ENCODE measurements at regions not wholly inside any gene's neighbourhood (a gene's known extent, or its start where the extent isn't known, plus 50 kb on each side); places are given as distances from the start of the nearest gene placed in this dataset.

DNA sequence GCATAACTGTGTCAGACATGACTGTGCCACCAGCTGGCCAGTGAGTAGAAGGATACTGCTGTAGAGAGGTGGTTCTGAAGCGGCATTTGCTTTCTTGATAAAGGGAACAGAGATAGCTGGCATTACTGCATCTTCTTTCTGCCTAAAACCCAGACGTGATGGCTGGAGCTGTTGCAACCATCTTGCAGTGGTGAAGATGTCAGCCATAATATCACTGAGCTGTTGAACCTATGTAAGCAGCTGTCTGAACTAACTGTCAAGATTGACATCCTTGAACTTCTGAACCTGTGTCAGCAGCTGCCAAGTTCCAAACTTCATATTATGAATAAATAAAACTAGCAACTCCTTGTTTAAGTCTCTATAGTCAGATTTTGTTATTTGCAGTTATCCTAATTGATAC is 88.9 kb upstream of the LNX1 start:
- intact Hi-C loops (cut with DNase I; ENCODE audit: low total_unique reads) = no loop called here
- TF ChIP-seq POLR2A (IDR thresholded peaks at IDR 0.05) (no peak), CTCF (IDR thresholded peaks at IDR 0.05) (no peak)
- no peak overlapping the region for H3K4me3 ChIP-seq (ENCODE audit: low read depth, poor library complexity, severe bottlenecking)
- WGBS, 2 donors = 73 to 90% methylated on average over 2 of the region's 2 CpGs
- DNase-seq (ENCODE audit: low spot score in 2 of 2) = no peak

DNA sequence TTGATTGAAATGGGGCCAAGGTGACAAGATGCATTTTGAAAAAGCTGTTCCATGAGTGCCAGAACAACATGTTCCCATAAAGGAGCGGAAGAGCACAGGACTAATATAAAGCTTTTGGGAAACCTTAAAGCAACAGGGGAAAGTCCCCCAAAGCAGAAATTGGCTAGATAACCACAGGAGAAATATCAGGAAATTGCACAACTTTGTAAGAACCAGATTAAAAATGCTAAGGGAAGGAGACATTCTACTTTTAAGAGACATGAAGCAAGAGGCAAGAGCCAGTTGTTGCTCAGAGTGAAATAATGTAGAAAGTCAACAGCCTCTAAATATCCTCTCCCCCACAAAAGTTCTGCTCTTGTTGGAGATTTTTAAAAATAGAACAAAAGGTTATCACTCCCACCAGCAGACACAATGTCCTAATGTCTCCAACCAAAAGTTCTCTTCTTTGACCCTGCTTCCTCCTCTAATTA is 85.2 kb upstream of the LNX1 start:
- H3K4me3 ChIP-seq (ENCODE audit: low read depth, poor library complexity, severe bottlenecking) = no peak overlapping the region
- intact Hi-C loops (cut with DNase I; ENCODE audit: low total_unique reads) = no loop called here
- DNase-seq (ENCODE audit: low spot score in 2 of 2) = no peak
- 16 to 41% methylated on average over 1 of the region's 1 CpG for WGBS, 2 donors
- TF ChIP-seq POLR2A (IDR thresholded peaks at IDR 0.05) = no peak
- no peak for TF ChIP-seq CTCF (IDR thresholded peaks at IDR 0.05)

DNA sequence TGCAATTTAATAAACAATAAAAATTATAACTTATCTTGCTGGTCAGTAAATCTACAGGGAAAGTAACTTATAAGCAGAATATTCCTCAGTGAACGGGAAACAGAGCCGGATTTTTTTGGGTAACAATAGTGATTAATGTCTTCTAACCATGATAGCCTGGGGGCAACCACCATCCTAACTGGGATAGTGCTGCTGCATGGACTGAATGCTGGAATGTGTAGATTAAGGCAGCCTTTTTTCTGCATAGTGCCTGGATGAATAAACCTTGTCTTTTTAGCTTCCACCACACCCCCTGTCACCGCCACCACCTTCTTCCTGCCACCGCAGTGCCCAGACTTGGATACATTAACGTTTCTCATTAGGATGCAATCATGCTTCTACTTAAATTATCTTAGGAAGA is 83.6 kb upstream of the LNX1 start:
- DNase-seq (ENCODE audit: low spot score in 2 of 2) = no peak
- H3K4me3 ChIP-seq (ENCODE audit: low read depth, poor library complexity, severe bottlenecking) = no peak overlapping the region
- no peak for TF ChIP-seq POLR2A (IDR thresholded peaks at IDR 0.05)
- no peak for TF ChIP-seq CTCF (IDR thresholded peaks at IDR 0.05)
- 64 to 68% methylated on average over 5 of the region's 5 CpGs for WGBS, 2 donors
- intact Hi-C loops (cut with DNase I; ENCODE audit: low total_unique reads) = no loop called here

- no peak for DNase-seq (ENCODE audit: low spot score in 2 of 2)
- H3K4me3 ChIP-seq (ENCODE audit: low read depth, poor library complexity, severe bottlenecking) = no peak overlapping the region
- intact Hi-C loops (cut with DNase I; ENCODE audit: low total_unique reads) = no loop called here
- TF ChIP-seq CTCF (IDR thresholded peaks at IDR 0.05) (no peak), POLR2A (IDR thresholded peaks at IDR 0.05) (no peak)
- 71 to 75% methylated on average over 2 of the region's 2 CpGs for WGBS, 2 donors
Observed at GRCh38 chr4:53672873-53673272, 81.6 kb upstream of the LNX1 start.

GRCh38 chr4:53671757-53672156 is 80.5 kb upstream of the LNX1 start:
- intact Hi-C loops (cut with DNase I; ENCODE audit: low total_unique reads) = no loop called here
- no peak for TF ChIP-seq CTCF (IDR thresholded peaks at IDR 0.05)
- no peak for TF ChIP-seq POLR2A (IDR thresholded peaks at IDR 0.05)
- H3K4me3 ChIP-seq (ENCODE audit: low read depth, poor library complexity, severe bottlenecking) = no peak overlapping the region
- DNase-seq (ENCODE audit: low spot score in 2 of 2) = no peak
- 51 to 60% methylated on average over 2 of the region's 2 CpGs for WGBS, 2 donors

DNA sequence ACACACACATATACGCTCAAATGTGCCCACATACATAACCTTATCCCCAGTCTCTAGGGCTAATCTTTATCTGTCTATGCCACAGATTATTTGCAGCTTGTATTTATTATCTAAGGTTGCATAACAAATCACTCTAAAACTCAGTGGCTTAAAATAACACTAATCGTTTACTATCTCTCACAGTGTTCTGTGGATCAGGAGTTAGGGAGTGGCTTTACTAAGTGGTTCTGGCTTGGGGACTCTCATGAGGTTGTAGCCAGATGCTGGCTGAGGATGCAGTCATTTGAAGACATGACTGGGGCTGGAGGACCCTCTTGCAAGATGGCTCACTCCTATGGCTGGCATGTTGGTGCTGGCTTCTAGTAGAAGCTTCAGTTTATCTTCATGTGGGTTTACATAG is 68.5 kb upstream of the LNX1 start:
- WGBS, 2 donors = 66 to 68% methylated on average over 2 of the region's 2 CpGs
- no peak for TF ChIP-seq POLR2A (IDR thresholded peaks at IDR 0.05)
- no peak for TF ChIP-seq CTCF (IDR thresholded peaks at IDR 0.05)
- intact Hi-C loops (cut with DNase I; ENCODE audit: low total_unique reads) = no loop called here
- H3K4me3 ChIP-seq (ENCODE audit: low read depth, poor library complexity, severe bottlenecking) = no peak overlapping the region
- no peak for DNase-seq (ENCODE audit: low spot score in 2 of 2)

All from lower leg skin (tissue), 4 donors.